GM06990 (cell line): ENCODE measurements at regions not wholly inside any gene's neighbourhood (a gene's known extent, or its start where the extent isn't known, plus 50 kb on each side); places are given as distances from the start of the nearest gene placed in this dataset.
"Not testable (repeated sequence)": the region's sequence is repeated elsewhere in the genome, so short reads cannot be mapped to it uniquely, and the experiment has no call there.

Experiments used
- DNase-seq: peaks from one replicate; pipeline ENCODE4 v3.0.0-alpha.2; 2011; ENCODE audit not compliant: insufficient read length; ENCODE audit errors: extremely low read depth
- H3K27me3 ChIP-seq: replicated peaks from 2 replicates; pipeline ENCODE4 v1.6.0; 2011; ENCODE audit warnings: low read length; ENCODE audit not compliant: control insufficient read depth, insufficient read depth
- H3K36me3 ChIP-seq: 2 replicates; pipeline ENCODE4 v1.5.1; 2011; ENCODE audit warnings: low read length; ENCODE audit not compliant: control insufficient read depth, insufficient read depth
- H3K4me3 ChIP-seq: replicated peaks from 2 replicates; pipeline ENCODE4 v1.5.1; 2011; ENCODE audit warnings: low read depth, mild to moderate bottlenecking, control low read depth, low read length
- TF ChIP-seq, protein P1 (sequence below): IDR thresholded peaks from 2 replicates; pipeline ENCODE4 v1.5.1; 2011; ENCODE audit warnings: low read length, control low read depth, mild to moderate bottlenecking, inconsistent platforms; ENCODE audit not compliant: insufficient read depth, poor library complexity, severe bottlenecking

DNA sequence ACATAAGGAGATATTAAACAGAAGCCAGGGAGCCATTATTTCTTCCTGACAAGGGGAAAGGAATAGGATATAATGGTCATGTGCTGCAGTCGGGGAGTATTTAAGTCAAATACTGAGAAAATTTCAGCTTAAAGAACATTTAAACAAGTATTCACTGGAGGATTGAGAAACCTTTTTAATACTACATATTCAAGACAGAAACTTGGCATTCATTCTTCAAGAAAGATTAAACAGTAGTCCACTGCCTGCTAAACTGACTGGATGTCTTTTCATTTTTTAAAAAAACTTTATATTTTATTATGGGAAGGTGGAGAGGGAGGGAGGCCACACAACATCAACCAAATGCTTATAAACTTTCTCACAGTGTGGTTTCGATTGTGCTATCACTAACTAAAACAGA, 107.4 kb upstream of the CBLB start:
- no peak for DNase-seq
- TF ChIP-seq, protein P1, sequence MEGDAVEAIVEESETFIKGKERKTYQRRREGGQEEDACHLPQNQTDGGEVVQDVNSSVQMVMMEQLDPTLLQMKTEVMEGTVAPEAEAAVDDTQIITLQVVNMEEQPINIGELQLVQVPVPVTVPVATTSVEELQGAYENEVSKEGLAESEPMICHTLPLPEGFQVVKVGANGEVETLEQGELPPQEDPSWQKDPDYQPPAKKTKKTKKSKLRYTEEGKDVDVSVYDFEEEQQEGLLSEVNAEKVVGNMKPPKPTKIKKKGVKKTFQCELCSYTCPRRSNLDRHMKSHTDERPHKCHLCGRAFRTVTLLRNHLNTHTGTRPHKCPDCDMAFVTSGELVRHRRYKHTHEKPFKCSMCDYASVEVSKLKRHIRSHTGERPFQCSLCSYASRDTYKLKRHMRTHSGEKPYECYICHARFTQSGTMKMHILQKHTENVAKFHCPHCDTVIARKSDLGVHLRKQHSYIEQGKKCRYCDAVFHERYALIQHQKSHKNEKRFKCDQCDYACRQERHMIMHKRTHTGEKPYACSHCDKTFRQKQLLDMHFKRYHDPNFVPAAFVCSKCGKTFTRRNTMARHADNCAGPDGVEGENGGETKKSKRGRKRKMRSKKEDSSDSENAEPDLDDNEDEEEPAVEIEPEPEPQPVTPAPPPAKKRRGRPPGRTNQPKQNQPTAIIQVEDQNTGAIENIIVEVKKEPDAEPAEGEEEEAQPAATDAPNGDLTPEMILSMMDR: no peak
- Histone ChIP-seq H3K36me3 (no peaks in the 10 kb centered on the region), H3K27me3 (no peaks in the 10 kb centered on the region), H3K4me3 (no peak overlapping the region)

DNA sequence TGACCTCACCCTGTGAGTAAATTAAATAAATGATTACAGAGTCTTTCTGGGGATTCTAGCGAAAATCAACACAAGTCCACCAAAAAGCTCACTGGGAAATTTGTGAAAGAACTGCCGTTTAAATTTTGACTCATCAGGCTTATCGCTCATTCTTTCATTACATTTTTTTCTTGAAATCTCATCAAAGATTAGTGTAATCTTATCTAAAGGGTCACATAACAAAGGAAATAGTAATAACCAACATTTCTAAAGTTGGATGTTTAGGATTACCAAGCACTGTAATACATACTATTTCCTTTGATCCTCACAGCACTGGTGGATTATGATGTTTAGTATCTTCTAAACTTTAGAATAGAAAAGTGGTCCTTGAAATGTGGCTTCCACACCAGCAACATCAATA, 111.1 kb upstream of the CBLB start:
- H3K4me3 ChIP-seq: no peak overlapping the region
- no peaks in the 10 kb centered on the region for H3K36me3 ChIP-seq
- DNase-seq: no peak
- no peaks in the 10 kb centered on the region for H3K27me3 ChIP-seq
- TF ChIP-seq, protein P1: no peak

DNA sequence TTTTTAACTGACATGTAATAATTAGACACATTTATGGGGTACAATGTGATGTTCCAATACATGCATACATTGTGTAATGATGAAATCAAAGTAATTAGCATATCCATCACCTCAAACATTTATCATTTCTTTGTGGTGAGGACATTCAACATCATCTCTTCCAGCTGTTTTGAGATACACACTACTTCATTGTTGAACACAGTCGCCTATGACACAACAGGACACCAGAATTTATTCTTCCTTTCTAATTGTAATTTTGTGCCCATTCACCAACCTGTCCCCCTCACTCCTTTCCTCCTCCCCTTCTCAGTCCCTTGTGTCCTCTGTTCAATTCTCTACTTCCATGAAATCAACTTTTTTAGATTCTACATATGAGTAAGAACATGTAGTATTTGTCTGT, 113.4 kb upstream of the CBLB start:
- no peak overlapping the region for H3K4me3 ChIP-seq
- H3K36me3 ChIP-seq: no peaks in the 10 kb centered on the region
- TF ChIP-seq, protein P1: no peak
- no peaks in the 10 kb centered on the region for H3K27me3 ChIP-seq
- no peak for DNase-seq

DNA sequence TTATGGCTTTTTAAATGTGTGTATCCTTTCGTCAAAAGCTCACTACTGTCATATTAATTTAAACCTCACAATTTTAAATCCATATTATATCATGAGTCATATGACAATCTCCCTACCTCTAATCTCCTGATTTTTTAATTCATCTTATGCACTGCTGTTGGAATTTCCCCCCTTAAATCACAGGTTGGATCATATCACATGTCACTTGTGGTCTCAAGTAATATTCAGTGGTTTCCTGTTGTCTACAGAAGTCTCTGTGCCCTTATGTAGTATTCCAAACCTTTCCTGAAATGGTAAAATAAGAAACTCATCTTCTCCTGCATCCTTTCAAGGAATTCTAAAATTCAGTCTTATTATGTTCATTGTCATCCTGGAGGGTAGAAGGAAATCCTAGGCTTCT, 116.0 kb upstream of the CBLB start:
- DNase-seq: no peak
- Histone ChIP-seq H3K4me3 (no peak overlapping the region), H3K27me3 (no peaks in the 10 kb centered on the region), H3K36me3 (no peaks in the 10 kb centered on the region)
- TF ChIP-seq, protein P1: no peak

DNA sequence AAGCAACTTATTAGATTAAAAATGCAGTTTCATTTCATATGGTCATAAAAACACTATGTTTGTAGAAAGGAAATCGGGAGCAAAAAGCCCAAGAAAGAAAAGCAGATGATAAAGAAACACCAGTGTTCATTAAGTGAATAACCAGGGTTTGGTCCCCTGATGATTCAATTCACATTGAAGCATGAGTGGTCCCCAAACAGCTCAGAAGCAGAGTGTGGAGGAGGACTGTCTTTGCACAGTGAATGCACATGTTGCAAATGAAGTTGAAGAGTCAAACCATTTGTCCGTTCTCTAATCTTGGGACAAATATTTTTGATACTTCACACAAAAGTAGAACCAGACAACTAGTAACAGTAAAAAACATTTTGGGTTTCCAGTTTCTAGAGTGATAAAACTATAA, 117.5 kb upstream of the CBLB start:
- H3K36me3 ChIP-seq, H3K27me3 ChIP-seq, DNase-seq, H3K4me3 ChIP-seq: not testable (repeated sequence)

DNA sequence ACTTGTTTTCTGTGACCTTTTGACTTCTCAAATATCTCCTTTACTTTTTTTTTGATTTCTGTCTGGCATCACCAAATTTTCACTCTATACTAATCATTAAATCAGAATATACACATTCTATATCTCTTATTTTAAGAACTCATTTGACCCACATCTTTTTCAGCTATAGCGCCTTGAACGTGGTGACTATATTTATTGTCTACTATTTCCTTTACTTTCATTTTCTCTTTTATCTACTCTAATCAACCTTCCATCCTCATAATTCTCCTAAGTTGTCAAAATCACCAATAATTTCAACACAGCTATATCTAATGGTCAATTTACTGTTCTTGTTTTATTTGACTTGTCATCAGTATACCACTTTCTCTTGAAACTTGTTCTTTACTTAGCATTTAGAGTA, 119.0 kb upstream of the CBLB start:
- no peaks in the 10 kb centered on the region for H3K36me3 ChIP-seq
- no peak overlapping the region for H3K4me3 ChIP-seq
- TF ChIP-seq, protein P1: no peak
- H3K27me3 ChIP-seq: no peaks in the 10 kb centered on the region
- DNase-seq: no peak
